HepG2 (cell line): ENCODE measurements at regions not wholly inside any gene's neighbourhood (a gene's known extent, or its start where the extent isn't known, plus 50 kb on each side); places are given as distances from the start of the nearest gene placed in this dataset.

Experiments
- ATAC-seq: fragments of 200-7000 bp; cut with Tn5 transposase; 3 replicates; pipeline ENCODE4 v1.9.1; 2020; ENCODE audit warnings: mild to moderate bottlenecking, moderate library complexity
- BruUV-seq: library from RNA; stranded (reverse); fragments of 400-500 nt; replicated peaks from 2 replicates; lab custom pipeline; 2021; lab: Mats Ljungman, UMichigan
- CTCF ChIA-PET: fragments of 300-600 bp; formaldehyde crosslinking; extraction: SDS; loops from one replicate; lab custom pipeline; 2021; ENCODE audit warnings: low total read pairs, inconsistent platforms, low intra/inter-chr PET ratio; lab: Yijun Ruan, JAX
- POLR2A ChIA-PET: fragments of 350-600 bp; sonication (Branson Sonifier 250); formaldehyde crosslinking; loops from one replicate; lab custom pipeline; 2020; ENCODE audit warnings: antibody characterized with exemption, inconsistent platforms; lab: Yijun Ruan, JAX
- DNase-seq: peaks from one replicate; pipeline ENCODE4 v3.0.0-alpha.2; 2015; ENCODE audit warnings: low spot score
- FAIRE-seq: peaks from 3 replicates; lab custom pipeline; 2011; peaks lifted over from hg19 to GRCh38; lab: Jason Lieb, UNC
- H2AFZ ChIP-seq: one replicate; pipeline ENCODE4 v1.6.1; 2011; ENCODE audit warnings: low read length, inconsistent platforms
- H3K27ac ChIP-seq: fragments of 300-600 bp; 3 replicates; pipeline ENCODE4 v1.8.0; 2011; ENCODE audit warnings: mixed run types, mild to moderate bottlenecking, mixed read lengths, low read length, inconsistent platforms; ENCODE audit not compliant: insufficient read depth; ENCODE audit errors: extremely low read length
- H3K27me3 ChIP-seq, 2 experiments: fragments of 200-600 bp in 1 of 2; 2 replicates in 1 of 2; 3 replicates in 1 of 2; pipeline versions ENCODE4 v1.6.0 to v1.8.0; 2011; ENCODE audit warnings: low read length in 2 of 2, mild to moderate bottlenecking in 2 of 2, moderate library complexity in 2 of 2, inconsistent platforms in 1 of 2; ENCODE audit not compliant: insufficient read depth in 2 of 2, control insufficient read depth in 1 of 2
- H3K36me3 ChIP-seq, 2 experiments: fragments of 200-600 bp in 1 of 2; replicated peaks in 1 of 2; 2 replicates in 1 of 2; 3 replicates in 1 of 2; pipeline versions ENCODE4 v1.5.1 to v1.8.0; 2011; ENCODE audit warnings: low read length in 2 of 2, inconsistent platforms in 1 of 2; ENCODE audit not compliant: insufficient read depth in 2 of 2, control insufficient read depth in 1 of 2
- H3K4me1 ChIP-seq: 2 replicates; pipeline ENCODE4 v1.5.1; 2012; ENCODE audit warnings: low read length, inconsistent platforms; ENCODE audit not compliant: insufficient read depth
- H3K4me2 ChIP-seq: 2 replicates; pipeline ENCODE4 v1.6.0; 2011; ENCODE audit warnings: low read depth, low read length, inconsistent platforms
- H3K4me3 ChIP-seq, 3 experiments: fragments of 200-600 bp in 1 of 3; sonication (generic), shearing (Covaris generic) in 1 of 3; replicated peaks in 1 of 3; 2 replicates each; pipeline ENCODE4 v1.5.1; 2011 to 2016; ENCODE audit warnings: low read length in 3 of 3, inconsistent platforms in 2 of 3, low read depth in 2 of 3, mild to moderate bottlenecking in 2 of 3, control low read depth in 1 of 3, mixed read lengths in 1 of 3; ENCODE audit not compliant: insufficient read depth in 1 of 3
- H3K79me2 ChIP-seq: one replicate; pipeline ENCODE4 v1.6.1; 2011; ENCODE audit warnings: low read length, inconsistent platforms; ENCODE audit not compliant: insufficient read depth
- H3K9ac ChIP-seq: 2 replicates; pipeline ENCODE4 v1.6.0; 2011; ENCODE audit warnings: mild to moderate bottlenecking, low read depth, low read length, inconsistent platforms; ENCODE audit not compliant: insufficient read depth
- H3K9me3 ChIP-seq: 2 replicates; pipeline ENCODE4 v1.5.1; 2012; ENCODE audit warnings: mild to moderate bottlenecking, low read length
- H4K20me1 ChIP-seq: 2 replicates; pipeline ENCODE4 v1.6.0; 2011; ENCODE audit warnings: inconsistent platforms, mild to moderate bottlenecking, low read length, moderate library complexity; ENCODE audit not compliant: insufficient read depth
- CHD4 ChIP-seq: fragments of 200-600 bp; sonication (generic); IDR thresholded peaks from 2 replicates; pipeline ENCODE4 v1.7.0; 2017; ENCODE audit warnings: mild to moderate bottlenecking, low read length, borderline replicate concordance
- EHMT2 ChIP-seq: fragments of 200-600 bp; sonication (generic); IDR thresholded peaks from 2 replicates; pipeline ENCODE4 v1.7.0; 2017; ENCODE audit warnings: antibody characterized with exemption, low read depth, low read length, borderline replicate concordance
- FOSL1 ChIP-seq: sonication (generic); formaldehyde crosslinking; IDR thresholded peaks from 2 replicates; pipeline ENCODE4 v1.9.0; 2021; ENCODE audit warnings: missing genetic modification reagents, borderline replicate concordance
- MIER2 ChIP-seq: IDR thresholded peaks from 2 replicates; pipeline ENCODE4 v1.6.1; 2016; ENCODE audit warnings: missing biosample characterization, missing genetic modification reagents
- REST ChIP-seq, 2 experiments: IDR thresholded peaks; 2 replicates each; pipeline ENCODE4 v1.6.1; 2011 to 2012; ENCODE audit warnings: low read length in 2 of 2, borderline replicate concordance in 1 of 2, low read depth in 1 of 2, mild to moderate bottlenecking in 1 of 2, moderate library complexity in 1 of 2
- ZNF589 ChIP-seq: sonication (generic); formaldehyde crosslinking; conservative IDR thresholded peaks from 2 replicates; pipeline ENCODE4 v1.8.0; 2022; ENCODE audit warnings: mild to moderate bottlenecking, moderate library complexity, missing genetic modification reagents
- ZNF790 ChIP-seq: sonication (generic); formaldehyde crosslinking; IDR thresholded peaks from 2 replicates; pipeline ENCODE4 v1.8.0; 2022; ENCODE audit warnings: missing genetic modification reagents, mild to moderate bottlenecking, borderline replicate concordance
- WGBS: methylation state at CpG from one replicate; pipeline ENCODE4 v1.1.6; 2017; ENCODE audit warnings: low lambda C conversion rate; 5-methylcytosine and 5-hydroxymethylcytosine counted together
- in situ Hi-C: cut with HindIII; loops from 2 replicates; pipeline ENCODE4 v1.10.0; 2017; ENCODE audit warnings: low pct_unique_long_range_greater_than_20kb; ENCODE audit not compliant: extremely low pct_ligation_motif_present
- intact Hi-C: fragments of 100-400 bp; cut with micrococcal nuclease; formaldehyde crosslinking; loops from one replicate; pipeline ENCODE4 v1.10.0; 2022; ENCODE audit not compliant: unreplicated experiment

DNA sequence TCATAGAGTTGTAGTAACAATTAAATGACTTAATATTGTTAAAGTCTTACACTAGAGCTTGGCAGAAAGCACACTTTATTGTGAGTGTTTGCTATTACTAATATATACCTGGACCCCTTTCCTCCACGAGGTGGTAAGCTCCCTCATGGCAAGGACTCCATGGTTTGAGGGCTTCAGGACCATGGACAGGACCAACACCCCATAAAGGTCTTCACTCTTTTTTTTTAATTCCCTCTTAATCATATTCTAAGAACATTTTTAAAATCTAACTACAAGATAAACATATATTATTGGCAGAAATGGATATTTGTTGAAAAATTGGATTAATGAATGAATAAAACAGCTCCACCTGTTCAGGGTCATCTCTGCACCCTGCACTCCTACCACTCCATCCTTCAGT lies 154.5 kb downstream of the CBLN1 start:
- intact Hi-C loops (no loop called here), in situ Hi-C loops (no loop called here)
- Histone ChIP-seq H3K79me2 (no peaks in the 10 kb centered on the region), H3K4me2 (no peak overlapping the region), H3K9me3 (no peaks in the 10 kb centered on the region), H3K36me3 (no peaks in the 10 kb centered on the region), H4K20me1 (no peaks in the 10 kb centered on the region), H2AFZ (no peak overlapping the region), H3K4me3 (no peak overlapping the region), H3K9ac (no peak overlapping the region), H3K27ac (no peak overlapping the region), H3K27me3 (no peaks in the 10 kb centered on the region), H3K4me1 (peaks cover 10% of the 10 kb centered on the region; the same call in 1 of the 2 replicates)
- FAIRE-seq (no peak), ATAC-seq (no peak), DNase-seq (no peak)
- 8% methylated on average over 1 of the region's 1 CpG for WGBS
- no TSS peak for BruUV-seq
- no peak for TF ChIP-seq FOSL1 (CRISPR knock-in tag)
- TF ChIP-seq EHMT2, result peak; percentile 90
- TF ChIP-seq REST (IDR thresholded peaks at IDR 0.05; ENCODE audit: borderline replicate concordance in 1 of 2, low read depth in 1 of 2, low read length in 2 of 2), result peak; percentile 47 to 93
- TF ChIP-seq ZNF589 (CRISPR knock-in tag), result no peak
- no peak for TF ChIP-seq ZNF790 (CRISPR knock-in tag)
- TF ChIP-seq MIER2 (CRISPR knock-in tag), result peak; percentile 93
- TF ChIP-seq CHD4, result no peak
- ChIA-PET POLR2A (no interaction called here), CTCF (no interaction called here)
